Left lung (tissue), 4 donors: ENCODE measurements at regions not wholly inside any gene's neighbourhood (a gene's known extent, or its start where the extent isn't known, plus 50 kb on each side); places are given as distances from the start of the nearest gene placed in this dataset.
"Not testable (repeated sequence)": the region's sequence is repeated elsewhere in the genome, so short reads cannot be mapped to it uniquely, and the experiment has no call there.

ENCODE experiments used
- ATAC-seq: fragments of 200-7000 bp; cut with Tn5 transposase; one replicate; pipeline ENCODE4 v1.9.1; 2020; ENCODE audit warnings: moderate library complexity
- DNase-seq, 4 donors: peaks; one replicate each; pipeline ENCODE4 v3.0.0-alpha.2; 2013 to 2020
- H3K27ac ChIP-seq, 2 donors: fragments of 200-600 bp; sonication (generic) in 1 of 2; one replicate each; pipeline versions ENCODE4 v1.5.0 to v1.8.0; 2020 to 2021
- H3K27me3 ChIP-seq, 2 donors: fragments of 200-600 bp; sonication (generic) in 1 of 2; one replicate each; pipeline versions ENCODE4 v1.5.0 to v1.8.0; 2020 to 2021
- H3K36me3 ChIP-seq, 2 donors: fragments of 200-600 bp; sonication (generic) in 1 of 2; one replicate each; pipeline versions ENCODE4 v1.5.0 to v1.8.0; 2020 to 2021
- H3K4me1 ChIP-seq, 2 donors: fragments of 200-600 bp; one replicate each; pipeline ENCODE4 v1.8.0; 2021
- H3K4me3 ChIP-seq, 2 donors: fragments of 200-600 bp; sonication (generic) in 1 of 2; one replicate each; pipeline versions ENCODE4 v1.5.0 to v1.8.0; 2020 to 2021; ENCODE audit warnings: mild to moderate bottlenecking in 1 of 2
- H3K9me3 ChIP-seq, 2 donors: fragments of 200-600 bp; sonication (generic) in 1 of 2; one replicate each; pipeline versions ENCODE4 v1.5.0 to v1.8.0; 2020 to 2021
- CTCF ChIP-seq, 2 donors: fragments of 200-600 bp; sonication (generic) in 1 of 2; IDR thresholded peaks; one replicate each; pipeline versions ENCODE4 v1.5.0 to v1.8.0; 2021; ENCODE audit warnings: antibody characterized with exemption in 2 of 2
- intact Hi-C, 2 donors: fragments of 100-400 bp; cut with DNase I; formaldehyde crosslinking; loops; one replicate each; pipeline versions ENCODE4 v1.11.2 to v1.14.2; 2022
- donor health status: DM: no; HTN: yes; CAD: no.
- donor health status: DM: no; HTN: no; CAD: no.

- DNase-seq (no peak), ATAC-seq (no peak)
- intact Hi-C loops = no loop called here
- Histone ChIP-seq H3K27ac (no peak overlapping the region), H3K27me3 (no peaks in the 10 kb centered on the region), H3K4me1 (no peaks in the 10 kb centered on the region), H3K36me3 (no peaks in the 10 kb centered on the region), H3K9me3 (no peaks in the 10 kb centered on the region), H3K4me3 (no peak overlapping the region)
- no peak for TF ChIP-seq CTCF (IDR thresholded peaks at IDR 0.05)
Measured at GRCh38 chr14:38003746-38004609, 203.7 kb upstream of the SSTR1 start.

- Histone ChIP-seq H3K36me3 (no peaks in the 10 kb centered on the region), H3K4me1 (no peaks in the 10 kb centered on the region), H3K9me3 (no peaks in the 10 kb centered on the region), H3K27me3 (no peaks in the 10 kb centered on the region), H3K27ac (no peak overlapping the region), H3K4me3 (no peak overlapping the region)
- ATAC-seq (no peak), DNase-seq (no peak)
- no peak for TF ChIP-seq CTCF (IDR thresholded peaks at IDR 0.05)
- intact Hi-C loops = no loop called here
Measured at GRCh38 chr14:38004610-38004879, 203.2 kb upstream of the SSTR1 start.

- H3K27ac ChIP-seq, DNase-seq, H3K36me3 ChIP-seq, H3K4me3 ChIP-seq, intact Hi-C loops, H3K27me3 ChIP-seq, ATAC-seq, H3K4me1 ChIP-seq: not testable (repeated sequence)
- H3K9me3 ChIP-seq = peaks cover 0 to 30% of the 10 kb centered on the region in 2 donors
Measured at GRCh38 chr14:38011156-38011555, 196.5 kb upstream of the SSTR1 start.

GRCh38 chr14:38012056-38012455, 195.6 kb upstream of the SSTR1 start:
- no peaks in the 10 kb centered on the region for H3K4me1 ChIP-seq
- ATAC-seq = no peak

GRCh38 chr14:38016497-38016896, 191.2 kb upstream of the SSTR1 start:
- peaks cover 0 to 18% of the 10 kb centered on the region in 2 donors for H3K9me3 ChIP-seq
- no peaks in the 10 kb centered on the region for H3K36me3 ChIP-seq
- H3K4me1 ChIP-seq = no peaks in the 10 kb centered on the region
- no peaks in the 10 kb centered on the region for H3K27me3 ChIP-seq
- TF ChIP-seq CTCF (IDR thresholded peaks at IDR 0.05) = no peak
- H3K27ac ChIP-seq = no peak overlapping the region
- ATAC-seq = no peak
- no peak for DNase-seq
- H3K4me3 ChIP-seq = no peak overlapping the region
- intact Hi-C loops = no loop called here

More at GRCh38 chr14:38012056-38012455, 195.6 kb upstream of the SSTR1 start:
- Histone ChIP-seq H3K27ac (no peak overlapping the region), H3K27me3 (no peaks in the 10 kb centered on the region), H3K9me3 (peaks cover 0 to 30% of the 10 kb centered on the region in 2 donors), H3K36me3 (no peaks in the 10 kb centered on the region), H3K4me3 (no peak overlapping the region)
- DNase-seq = no peak
- intact Hi-C loops = no loop called here
- TF ChIP-seq CTCF (IDR thresholded peaks at IDR 0.05) = no peak

GRCh38 chr14:38021861-38022260, 185.8 kb upstream of the SSTR1 start:
- Histone ChIP-seq H3K4me3 (no peak overlapping the region), H3K36me3 (no peaks in the 10 kb centered on the region), H3K27ac (no peak overlapping the region), H3K4me1 (no peaks in the 10 kb centered on the region), H3K27me3 (no peaks in the 10 kb centered on the region), H3K9me3 (peaks cover 0 to 17% of the 10 kb centered on the region in 2 donors)
- intact Hi-C loops = no loop called here
- ATAC-seq = no peak
- no peak for TF ChIP-seq CTCF (IDR thresholded peaks at IDR 0.05)
- no peak for DNase-seq
